HG02588 (cell line): ENCODE measurements at regions not wholly inside any gene's neighbourhood (a gene's known extent, or its start where the extent isn't known, plus 50 kb on each side); places are given as distances from the start of the nearest gene placed in this dataset.
"Not testable (repeated sequence)": the region's sequence is repeated elsewhere in the genome, so short reads cannot be mapped to it uniquely, and the experiment has no call there.

Source experiments
- ATAC-seq: cut with Tn5 transposase; IDR thresholded peaks from one replicate; pipeline ENCODE4 v1.9.1; 2021; ENCODE audit warnings: mild to moderate bottlenecking, moderate library complexity; ENCODE audit not compliant: unreplicated experiment

DNA sequence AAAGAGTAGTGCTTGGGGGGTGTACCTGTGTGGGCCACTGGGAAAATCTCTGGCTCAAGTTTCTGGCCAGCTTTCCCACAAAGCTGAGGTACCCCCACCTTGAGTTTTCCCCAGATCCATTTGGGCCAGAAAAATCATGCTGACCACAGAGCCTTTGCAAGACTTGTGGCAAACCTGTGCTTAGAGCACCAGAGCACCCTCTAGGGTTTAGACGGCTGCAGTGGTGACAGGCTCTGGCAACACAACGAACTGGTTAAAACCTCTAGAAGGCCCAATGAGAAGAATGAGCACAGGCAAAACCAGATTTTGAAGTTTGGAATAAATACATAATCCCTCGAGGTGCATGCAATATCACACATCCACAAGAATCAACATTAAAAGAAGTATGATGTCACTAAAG is 290.7 kb upstream of the FOLH1 start:
- no peak for ATAC-seq

DNA sequence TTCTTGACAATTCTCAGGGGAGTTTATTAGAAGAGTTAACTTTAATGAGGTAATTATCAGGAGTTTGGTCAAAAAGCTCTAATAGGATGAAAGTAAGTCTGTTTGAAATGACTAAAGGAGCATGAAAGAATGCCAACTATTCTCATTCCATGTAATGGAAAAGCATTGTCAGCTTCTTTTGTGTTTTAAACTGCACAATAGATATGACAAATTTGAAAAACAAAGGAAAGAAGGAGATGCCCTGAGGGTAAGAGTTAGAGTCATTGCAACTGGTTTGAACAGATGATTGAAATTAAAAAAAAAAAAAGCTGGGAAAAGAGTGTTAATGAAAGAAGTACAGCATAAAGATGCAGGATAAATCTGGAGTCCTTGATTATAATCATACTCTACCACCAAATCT is 296.8 kb upstream of the FOLH1 start:
- no peak for ATAC-seq

DNA sequence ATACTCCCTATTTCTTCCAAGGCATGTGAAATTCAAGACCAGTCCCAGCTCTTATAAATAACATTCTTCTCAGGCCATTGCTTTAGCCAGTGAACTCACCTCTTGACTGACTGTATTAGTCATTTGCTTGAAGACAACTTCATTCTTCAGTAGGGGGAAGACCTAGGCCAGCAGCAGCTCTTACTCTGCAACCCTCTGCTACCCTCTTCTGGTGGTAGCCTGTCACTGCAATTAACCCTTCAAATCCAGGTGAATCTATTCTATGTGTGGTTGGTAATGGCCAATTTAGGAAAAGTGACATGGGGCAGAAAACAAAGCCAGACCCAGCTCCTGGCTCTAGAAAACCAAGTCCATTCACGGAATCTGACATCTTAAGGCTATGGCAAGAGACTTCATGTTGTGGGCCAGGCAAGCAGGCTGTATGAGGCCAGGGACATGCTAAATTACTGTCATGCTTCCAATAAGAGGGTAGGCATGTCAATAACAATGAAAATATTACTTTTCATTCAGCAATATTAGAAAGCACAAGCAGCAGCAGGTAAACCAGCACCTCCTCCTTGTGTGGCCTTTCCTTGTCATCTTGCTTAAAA is 317.9 kb upstream of the FOLH1 start:
- peak; percentile 81 for ATAC-seq

DNA sequence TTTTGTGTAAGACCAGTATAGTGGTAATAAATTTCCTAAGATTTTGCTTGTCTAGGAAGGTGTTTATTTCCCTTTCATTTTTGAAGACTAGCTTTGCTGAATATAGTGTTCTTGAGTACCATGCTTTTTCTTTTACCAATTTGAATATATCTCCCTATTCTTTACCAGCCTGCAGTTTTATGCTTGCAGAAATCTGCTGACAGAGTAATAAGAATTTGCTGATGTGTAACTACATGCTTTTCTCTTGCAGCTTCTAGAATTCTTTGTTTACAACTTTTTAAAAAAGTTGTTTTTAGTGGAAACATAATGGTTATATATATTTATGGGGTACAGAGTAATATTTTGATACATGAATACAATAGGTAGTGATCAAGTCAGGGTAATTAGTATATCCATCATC is 324.8 kb upstream of the FOLH1 start:
- ATAC-seq, result no peak

DNA sequence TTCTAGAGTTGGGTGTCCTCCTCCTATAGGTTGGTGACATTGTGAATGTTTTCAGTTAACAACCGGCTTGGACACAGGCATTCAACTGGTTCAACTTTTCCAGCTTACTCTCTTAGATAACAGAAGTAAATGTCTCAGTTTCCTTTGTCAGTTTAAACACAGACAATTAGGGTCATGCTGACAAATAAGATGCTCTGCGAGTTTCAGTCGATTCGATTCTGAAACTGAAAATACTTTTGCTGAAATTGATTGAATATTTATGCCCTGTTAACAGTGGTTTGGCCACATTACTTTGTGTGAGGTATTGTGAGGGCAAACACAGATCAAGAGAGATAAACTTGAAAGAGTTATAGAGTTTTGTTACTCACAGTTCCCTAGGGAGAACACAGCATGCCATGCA is 330.5 kb upstream of the FOLH1 start:
- not testable (repeated sequence) for ATAC-seq

DNA sequence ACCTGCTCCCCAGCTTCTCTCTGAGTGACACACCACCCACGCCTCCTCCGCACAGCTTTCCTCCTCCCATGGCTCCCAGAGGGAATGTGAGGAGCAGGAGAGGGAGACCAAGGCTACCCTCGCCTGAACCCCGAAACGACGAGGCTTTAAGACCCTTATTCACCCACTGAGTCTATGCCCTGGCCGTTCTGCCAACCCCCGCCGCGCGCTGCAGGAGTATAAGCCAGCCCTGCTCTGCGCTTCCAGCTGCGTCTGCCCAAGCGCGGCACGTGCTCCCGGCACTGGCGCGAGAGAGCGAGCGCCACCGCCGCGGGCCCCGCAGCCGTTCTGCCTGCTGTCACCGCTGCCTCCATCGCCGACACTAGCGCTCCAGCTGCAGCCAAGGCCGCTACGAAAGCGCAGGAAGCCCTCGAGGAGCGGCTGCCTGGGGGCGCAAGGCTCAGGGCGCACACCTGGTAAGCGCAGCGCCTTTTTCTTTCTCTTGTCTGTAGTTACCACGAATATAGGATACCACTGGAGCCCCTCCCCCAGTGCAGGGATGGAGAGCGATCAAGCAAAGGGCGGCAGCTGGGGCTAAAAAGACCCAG is 350.0 kb upstream of the FOLH1 start:
- ATAC-seq, result not testable (repeated sequence)

DNA sequence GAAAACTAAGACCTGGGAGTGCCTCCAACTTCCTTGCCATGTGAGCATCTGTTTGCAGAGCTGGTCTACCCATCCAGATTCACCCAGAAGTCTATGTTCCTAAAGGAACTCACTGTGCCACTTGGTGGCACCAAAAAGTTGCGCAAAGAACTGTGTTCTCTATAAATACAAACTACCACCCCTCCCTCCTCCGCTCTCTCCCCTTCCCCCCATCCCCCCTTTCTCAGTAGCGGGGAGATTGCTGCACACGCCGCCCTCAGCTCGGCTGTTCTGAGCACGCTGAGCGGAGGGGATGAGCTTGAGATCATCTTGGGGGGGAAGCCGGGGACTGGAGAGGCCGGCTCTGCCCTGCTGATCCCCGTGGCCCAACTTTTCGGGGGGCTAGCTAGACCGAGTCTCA is 352.2 kb upstream of the FOLH1 start:
- not testable (repeated sequence) for ATAC-seq

DNA sequence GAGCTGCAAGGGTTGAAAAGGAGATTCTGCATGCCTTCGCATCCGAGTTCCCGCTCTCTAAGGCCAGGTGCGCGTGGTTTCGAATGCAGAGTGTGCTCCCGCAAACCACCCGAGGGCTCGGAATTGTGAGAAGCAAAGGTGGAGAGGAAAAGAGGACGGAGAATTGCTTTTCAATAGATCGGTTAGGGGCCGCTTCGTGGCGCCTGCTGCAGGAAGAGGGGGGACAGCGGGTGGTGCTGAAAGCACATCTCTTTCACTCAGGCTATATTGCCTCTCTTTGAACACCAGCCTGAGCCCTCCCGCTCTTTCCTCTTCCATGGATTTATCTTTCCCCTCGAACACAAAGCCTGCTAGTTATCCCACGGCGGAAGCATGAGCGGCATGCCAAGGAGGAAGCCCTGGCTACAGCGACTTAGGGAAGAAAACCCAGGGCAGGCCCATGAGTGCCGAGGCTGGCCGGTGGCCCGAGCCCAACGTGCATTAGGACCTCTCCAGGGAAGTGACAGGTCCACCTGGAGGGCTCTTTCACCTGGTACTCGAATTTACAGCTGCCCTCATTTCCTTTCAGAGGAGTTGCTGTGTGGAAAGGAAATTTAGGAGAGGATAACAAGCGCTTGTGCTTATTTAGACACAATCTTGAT is 353.0 kb upstream of the FOLH1 start:
- ATAC-seq, result not testable (repeated sequence)

DNA sequence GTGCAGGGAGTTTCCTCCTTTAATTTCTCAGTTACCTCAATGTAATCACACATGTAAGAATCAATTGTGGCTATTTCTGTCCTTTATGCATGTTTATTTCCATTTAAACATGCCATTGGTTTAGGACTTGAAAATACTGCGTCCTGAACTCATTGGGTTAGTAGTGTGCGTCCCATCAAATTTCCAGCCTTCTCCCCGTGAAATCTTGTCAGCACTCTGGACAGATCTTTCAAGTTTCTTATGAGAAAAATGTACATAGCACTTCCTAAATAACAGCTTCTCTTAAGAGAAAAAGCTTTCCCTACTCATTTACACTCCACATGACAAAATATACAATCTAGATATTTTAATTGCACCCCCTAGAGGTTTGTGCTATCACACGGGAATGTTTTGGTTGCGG is 353.9 kb upstream of the FOLH1 start:
- ATAC-seq, result not testable (repeated sequence)

DNA sequence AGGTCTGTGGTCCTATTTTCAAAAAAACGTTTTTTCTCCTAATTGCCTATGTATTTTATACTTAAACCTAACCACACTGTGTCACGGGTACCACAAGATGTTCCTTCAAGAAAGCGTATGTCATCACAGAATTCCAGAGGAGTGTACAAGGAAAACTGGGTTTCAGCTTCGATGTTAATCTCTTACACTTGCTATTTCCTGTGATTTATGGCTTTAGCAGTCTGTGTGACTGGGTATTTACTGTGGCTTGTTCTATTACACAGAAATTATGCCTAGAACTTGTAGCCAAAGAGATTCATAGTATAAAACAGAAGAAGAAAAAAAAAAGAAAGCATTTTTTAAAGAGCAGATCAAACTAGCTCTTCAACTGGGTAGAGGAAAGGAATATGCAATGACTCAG is 371.1 kb upstream of the FOLH1 start:
- ATAC-seq, result not testable (repeated sequence)

DNA sequence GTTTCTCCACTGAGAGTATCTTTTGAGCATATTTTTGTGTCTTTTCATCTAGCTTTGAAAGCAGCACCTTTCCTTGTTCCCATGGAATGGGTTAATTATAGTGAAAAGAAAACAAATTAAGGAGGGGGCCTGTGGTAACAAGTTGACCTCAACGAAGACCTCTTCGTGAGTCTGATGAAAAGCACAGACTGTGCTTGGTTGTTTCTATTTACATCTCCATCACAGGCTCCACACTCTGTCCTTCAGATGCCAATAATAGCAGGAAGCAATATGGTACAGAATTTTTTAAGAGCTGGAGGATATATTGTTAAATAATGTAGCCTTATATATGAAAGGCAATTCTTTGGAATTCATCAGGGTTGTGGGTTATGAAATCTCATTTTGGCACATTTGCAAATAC is 366.7 kb upstream of the OR4C13 start:
- ATAC-seq, result not testable (repeated sequence)

DNA sequence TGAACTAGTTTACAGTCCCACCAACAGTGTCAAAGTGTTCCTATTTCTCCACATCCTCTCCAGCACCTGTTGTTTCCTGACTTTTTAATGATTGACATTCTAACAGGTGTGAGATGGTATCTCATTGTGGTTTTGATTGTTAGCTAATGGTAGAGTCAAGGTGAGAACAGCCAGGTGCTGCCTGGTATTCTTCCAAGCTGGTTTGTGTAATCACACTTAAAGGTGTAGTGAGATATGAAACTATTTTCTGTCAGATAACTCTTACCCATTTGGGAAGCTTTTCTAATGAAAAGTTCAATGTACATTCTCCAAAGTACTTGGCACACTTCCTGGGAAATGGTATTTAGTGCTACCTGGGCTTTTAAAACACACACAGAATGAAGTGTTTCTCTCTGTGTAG is 343.3 kb upstream of the OR4C13 start:
- not testable (repeated sequence) for ATAC-seq

DNA sequence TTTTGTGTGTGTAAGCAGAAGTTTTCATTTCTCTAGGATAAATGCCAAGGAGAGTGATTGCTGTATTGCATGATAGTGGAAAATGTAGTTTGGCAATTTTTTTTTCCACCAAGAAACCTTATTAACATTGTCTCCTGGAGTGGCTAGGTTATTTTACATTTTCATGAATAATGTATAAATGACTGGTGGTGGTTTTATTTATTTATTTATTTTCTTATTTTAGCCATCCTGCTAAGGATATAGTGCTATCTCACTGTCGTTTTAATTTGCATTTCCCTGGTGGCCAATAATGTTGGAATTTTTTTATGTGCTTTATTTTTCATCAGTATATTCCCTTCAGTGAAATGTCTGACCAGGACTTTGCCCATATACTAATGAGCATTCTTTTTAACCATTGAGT is 328.3 kb upstream of the OR4C13 start:
- not testable (repeated sequence) for ATAC-seq

DNA sequence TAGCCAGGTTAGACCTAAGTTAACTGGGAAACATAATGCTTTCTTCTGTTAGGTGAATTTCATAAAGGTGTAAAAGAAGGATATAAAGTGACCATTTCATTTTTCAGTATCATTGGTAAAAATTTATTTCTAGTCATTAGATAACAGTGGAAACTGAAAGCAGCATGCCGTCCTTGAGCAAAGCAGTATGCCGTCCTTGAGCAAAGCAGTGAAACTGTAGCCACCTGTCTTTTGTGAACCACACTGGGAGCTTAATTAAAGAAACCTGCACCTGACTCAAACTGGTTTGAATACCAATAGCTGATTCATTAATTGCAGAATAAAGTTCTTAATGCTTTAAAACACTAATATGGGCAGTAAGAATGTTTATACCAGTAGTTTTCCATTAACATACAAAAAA is 281.5 kb upstream of the OR4C13 start:
- ATAC-seq, result not testable (repeated sequence)

DNA sequence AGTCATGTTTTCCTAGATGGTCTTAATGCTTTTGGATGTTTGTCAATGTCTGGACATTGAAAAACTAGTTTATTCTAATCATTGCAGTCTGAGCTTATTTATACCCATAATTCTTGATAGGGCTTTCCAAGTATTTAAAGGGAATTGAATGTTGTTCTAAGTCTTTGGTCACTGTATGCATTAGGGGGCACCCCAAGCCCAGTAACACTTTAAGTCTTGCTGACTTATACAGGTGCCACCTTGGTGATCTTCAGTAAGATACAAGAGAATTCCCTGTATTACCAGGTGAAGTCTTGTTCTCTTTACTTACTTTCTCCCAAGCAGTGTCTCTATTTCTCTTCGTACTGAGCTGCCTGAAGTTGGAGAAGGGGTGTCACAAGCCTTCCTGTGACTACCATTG is 250.1 kb upstream of the OR4C13 start:
- ATAC-seq, result not testable (repeated sequence)

DNA sequence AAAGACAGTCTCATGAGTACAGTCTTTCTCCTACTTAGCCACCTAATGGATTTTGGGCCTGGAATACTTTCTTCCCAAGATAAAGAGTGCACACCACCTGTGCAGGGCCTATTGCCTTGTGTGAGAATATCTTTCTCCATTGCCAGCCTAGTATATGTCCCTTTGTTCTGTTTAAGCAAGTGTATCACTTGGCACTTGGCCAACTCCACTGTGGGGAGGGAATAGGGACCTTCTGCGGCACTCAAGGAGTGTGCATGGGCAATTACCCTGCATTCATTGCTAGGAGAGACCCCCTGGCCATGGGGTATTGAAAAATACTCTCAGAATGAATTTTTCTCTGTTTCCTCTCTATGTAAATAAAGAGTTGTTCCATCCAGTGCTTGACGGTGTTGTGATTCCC is 201.7 kb upstream of the OR4C13 start:
- ATAC-seq, result not testable (repeated sequence)

DNA sequence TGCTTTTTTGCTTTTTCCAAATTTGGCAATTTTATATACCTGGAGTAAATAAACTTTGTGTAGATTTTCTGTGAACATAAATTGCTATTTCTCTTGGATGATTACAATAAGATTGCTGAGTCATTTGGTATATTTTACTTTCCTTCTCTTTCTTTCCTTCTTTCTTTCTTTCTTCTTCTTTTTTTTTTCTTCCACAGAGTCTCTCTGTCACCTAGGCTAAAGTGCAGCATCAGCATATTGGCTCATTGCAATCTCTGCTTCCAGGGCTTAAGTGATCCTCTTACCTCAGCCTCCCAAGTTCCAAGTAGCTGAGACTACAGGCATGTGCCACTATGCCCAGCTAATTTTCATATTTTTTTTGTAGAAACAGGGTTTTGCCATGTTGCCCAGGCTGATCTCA is 201.2 kb upstream of the OR4C13 start:
- ATAC-seq, result not testable (repeated sequence)

DNA sequence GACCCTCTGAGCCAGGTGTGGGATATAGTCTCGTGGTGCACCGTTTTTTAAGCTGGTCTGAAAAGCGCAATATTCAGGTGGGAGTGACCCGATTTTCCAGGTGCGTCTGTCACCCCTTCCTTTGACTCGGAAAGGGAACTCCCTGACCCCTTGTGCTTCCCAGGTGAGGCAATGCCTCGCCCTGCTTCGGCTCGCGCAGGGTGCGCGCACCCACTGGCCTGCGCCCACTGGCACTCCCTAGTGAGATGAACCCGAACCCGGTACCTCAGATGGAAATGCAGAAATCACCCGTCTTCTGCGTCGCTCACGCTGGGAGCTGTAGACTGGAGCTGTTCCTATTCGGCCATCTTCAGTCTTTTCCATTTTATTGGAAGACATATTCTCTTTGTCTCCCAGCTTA is 171.4 kb upstream of the OR4C13 start:
- ATAC-seq, result not testable (repeated sequence)

DNA sequence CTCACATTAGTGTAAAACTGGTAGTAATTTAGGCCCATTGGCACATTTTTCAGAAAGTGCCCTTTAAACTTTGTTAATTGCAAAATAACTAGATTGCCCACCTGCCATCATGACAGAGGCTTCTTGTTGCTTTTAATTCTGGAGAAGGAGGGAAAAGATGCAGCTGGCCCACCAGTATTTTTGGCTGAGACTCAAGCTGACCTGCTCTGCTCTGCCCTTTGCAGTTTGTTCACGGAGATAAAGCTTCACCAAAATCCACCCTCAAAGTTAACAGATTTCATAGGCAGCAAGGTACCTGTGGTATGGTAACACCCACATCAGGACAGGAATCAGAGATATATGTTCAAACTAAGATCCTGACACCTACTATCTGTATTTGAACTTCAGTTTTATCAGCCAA is 170.2 kb upstream of the OR4C13 start:
- ATAC-seq, result not testable (repeated sequence)

DNA sequence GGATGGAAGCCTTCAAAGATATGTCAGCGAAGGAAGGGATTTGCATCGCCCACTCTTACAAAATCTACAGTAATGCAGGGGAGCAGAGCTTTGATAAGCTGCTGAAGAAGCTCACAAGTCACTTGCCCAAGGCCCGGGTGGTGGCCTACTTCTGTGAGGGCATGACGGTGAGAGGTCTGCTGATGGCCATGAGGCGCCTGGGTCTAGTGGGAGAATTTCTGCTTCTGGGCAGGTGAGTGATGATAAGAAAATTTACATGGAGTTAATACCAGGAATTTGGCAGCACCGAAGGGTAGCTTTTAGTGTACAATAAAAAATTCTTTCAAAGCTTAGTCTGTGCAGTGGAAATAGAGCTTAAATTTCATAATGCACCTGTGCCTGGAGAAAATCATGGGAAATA is 168.3 kb upstream of the OR4C13 start:
- not testable (repeated sequence) for ATAC-seq

DNA sequence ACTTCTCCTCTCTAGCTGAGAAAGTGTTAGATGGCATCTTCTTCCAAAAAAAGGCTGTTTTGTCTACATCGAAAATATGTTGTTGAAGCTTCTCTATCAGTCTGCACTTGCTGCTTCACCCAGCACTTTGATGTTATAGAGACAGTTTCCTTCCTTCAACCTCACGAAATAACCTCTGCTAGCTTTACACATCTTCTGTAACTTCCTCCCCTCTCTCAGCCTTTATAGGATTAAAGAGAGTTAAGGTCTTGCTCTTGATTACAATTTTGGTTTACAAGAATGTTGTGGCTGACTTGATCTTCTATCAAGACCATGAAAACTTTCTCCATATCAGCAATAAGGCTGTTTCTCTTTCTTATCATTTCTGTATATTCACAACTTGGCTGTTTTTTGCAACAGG is 162.4 kb upstream of the OR4C13 start:
- ATAC-seq, result not testable (repeated sequence)

DNA sequence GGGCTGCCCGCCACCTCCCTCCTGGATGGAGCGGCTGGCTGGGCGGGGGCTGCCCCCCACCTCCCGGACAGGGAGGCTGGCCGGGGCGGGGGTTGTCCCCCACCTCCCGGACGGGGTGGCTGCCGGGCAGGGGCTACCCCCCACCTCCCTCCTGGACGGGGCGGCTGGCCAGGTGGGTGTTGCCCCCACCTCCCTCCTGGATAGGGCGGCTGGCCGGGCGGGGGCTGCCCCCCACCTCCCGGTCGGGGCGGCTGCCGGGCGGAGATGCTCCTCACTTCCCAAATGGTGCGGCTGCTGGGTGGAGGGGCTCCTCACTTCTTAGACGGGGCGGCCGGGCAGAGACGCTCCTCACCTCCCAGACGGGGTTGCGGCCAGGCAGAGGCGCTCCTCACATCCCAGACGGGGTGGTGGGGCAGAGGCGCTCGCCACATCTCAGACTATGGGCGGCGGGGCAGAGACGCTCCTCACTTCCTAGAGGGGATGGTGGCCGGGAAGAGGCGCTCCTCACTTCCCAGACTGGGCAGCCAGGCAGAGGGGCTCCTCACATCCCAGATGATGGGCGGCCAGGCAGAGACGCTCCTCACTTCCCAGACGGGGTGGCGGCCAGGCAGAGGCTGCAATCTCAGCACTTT is 153.9 kb upstream of the OR4C13 start:
- not testable (repeated sequence) for ATAC-seq
